ENCODE measurements at regions not wholly inside any gene's neighbourhood (a gene's known extent, or its start where the extent isn't known, plus 50 kb on each side); places are given as distances from the start of the nearest gene placed in this dataset.

GRCh38 chr2:242064364-242065250, 195.1 kb downstream of the RTP5 start:
- TF ChIP-seq CTCF (IDR thresholded peaks at IDR 0.05; ENCODE audit: poor library complexity) (no peak), EZH2 (IDR thresholded peaks at IDR 0.05; ENCODE audit: borderline replicate concordance) (no peak), EZH2phosphoT487 (IDR thresholded peaks at IDR 0.05; ENCODE audit: low read depth, severe bottlenecking, unreplicated experiment) (no peak)
